DMS79 treated with DMSO at 0.1 percent for 48 hours (cell line): ENCODE measurements at regions not wholly inside any gene's neighbourhood (a gene's known extent, or its start where the extent isn't known, plus 50 kb on each side); places are given as distances from the start of the nearest gene placed in this dataset.
A peak's percentile ranks its signal among the peaks of the same experiment; 100 is the strongest.

ENCODE experiments used
- DNase-seq: peaks from one replicate; lab custom pipeline; 2025; lab: John Stamatoyannopoulos, UW

GRCh38 chr14:104356738-104357688 lies 218.6 kb downstream of the KIF26A start:
- DNase-seq: no peak

GRCh38 chr14:104357689-104358527 lies 219.5 kb downstream of the KIF26A start:
- DNase-seq: no peak

GRCh38 chr14:104358528-104359300 lies 220.3 kb downstream of the KIF26A start:
- no peak for DNase-seq

DNA sequence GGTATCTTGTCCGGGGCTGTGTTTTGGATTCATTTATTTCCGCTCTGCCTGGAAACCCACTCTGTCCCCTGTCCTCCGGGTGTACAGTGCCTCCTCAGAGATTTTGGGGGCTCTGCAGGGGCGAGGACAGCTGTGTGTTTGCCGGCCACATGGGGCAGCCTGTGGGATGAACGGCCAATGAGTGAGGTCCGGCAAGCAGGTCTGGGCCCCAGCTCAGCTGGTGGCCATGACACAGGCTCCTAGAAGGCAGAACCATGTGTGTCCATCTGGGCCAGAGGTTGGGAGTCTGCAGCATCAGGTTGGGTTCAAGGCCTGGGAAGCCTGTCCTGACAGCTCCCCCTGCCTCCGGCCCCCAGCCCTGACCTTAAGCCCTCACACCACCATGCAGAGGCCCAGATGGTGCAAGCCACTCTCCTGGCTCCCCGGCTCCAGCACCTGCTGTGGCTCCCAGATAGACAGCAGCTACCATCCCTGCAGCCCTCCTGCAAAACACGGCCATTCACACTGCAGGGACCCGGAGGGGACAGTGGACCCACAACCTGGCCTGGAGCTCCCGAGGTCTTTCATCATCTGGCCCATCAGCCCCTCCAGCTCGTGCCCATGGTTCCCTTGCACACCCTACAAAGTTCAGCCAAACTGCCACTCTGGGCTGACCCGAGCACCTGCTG lies 220.1 kb upstream of the C14orf180 start:
- DNase-seq: no peak

- DNase-seq: no peak
Measured at GRCh38 chr14:104359969-104360442, 219.6 kb upstream of the C14orf180 start.

DNA sequence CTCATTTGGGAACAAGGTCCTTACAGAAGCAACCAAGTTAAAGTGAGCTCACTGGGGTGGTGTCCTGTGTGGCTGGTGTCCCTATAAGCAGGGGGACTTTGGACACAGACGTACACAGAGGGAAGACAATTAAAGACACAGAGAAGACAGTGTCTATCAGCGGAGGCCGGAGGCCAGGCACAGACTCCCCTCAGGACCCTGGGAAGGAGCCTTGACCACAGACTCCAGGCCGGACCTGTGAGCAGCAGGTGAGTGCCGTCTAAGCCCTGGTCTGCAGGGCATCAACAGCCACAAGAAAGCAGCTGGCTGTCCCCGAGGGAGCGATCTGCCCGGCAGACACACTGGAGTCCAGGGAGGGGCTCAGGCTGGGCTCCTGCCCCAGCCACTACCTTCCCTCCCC lies 219.1 kb upstream of the C14orf180 start:
- no peak for DNase-seq

DNA sequence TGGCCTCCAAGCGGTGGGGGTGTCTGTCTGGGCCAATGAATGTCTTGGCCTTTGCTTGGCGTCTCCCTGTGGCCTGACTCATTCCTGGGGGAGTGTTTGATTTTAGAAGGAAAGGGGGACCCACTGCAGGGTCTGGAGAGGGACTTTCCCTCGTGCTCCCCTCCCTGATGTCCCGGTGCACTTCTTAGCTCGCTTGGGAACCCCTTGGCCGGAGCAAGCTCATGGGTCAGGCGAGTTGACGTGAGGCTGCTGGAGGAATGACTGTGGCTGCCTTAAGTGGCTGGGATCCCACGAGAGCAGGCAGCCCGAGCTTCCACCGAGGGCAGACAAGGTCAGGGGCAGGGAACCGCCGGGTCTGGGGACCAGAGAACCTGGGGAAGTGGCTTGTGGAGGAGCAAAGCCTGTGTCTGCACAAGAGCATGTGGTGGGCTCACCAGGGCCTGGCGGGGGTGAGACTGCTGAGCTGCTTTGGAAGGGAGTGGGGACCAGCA lies 218.4 kb upstream of the C14orf180 start:
- DNase-seq: no peak

GRCh38 chr14:104361921-104362681 lies 217.5 kb upstream of the C14orf180 start:
- DNase-seq: no peak

GRCh38 chr14:104362761-104363605 lies 216.6 kb upstream of the C14orf180 start:
- DNase-seq: no peak

GRCh38 chr14:104363891-104364760 lies 215.4 kb upstream of the C14orf180 start:
- no peak for DNase-seq

DNA sequence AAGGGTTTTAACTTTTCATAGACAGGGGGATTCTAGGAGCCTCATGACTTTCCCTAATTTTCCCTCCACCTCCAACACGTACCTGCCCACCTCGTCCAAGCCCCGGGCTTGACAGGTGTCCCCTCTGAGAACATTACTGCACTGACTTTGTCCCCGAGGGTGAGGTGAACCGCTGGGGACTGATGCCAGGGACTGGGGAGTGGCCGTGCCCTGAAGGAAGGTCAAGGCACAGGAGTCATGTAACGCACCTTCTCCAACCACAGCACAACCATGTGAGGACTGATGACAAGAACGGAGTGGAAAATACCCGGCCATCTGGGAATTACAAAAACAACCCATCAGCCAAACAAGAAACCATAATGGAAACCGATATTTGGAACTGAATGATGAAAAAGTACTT lies 214.7 kb upstream of the C14orf180 start:
- DNase-seq: no peak

DNA sequence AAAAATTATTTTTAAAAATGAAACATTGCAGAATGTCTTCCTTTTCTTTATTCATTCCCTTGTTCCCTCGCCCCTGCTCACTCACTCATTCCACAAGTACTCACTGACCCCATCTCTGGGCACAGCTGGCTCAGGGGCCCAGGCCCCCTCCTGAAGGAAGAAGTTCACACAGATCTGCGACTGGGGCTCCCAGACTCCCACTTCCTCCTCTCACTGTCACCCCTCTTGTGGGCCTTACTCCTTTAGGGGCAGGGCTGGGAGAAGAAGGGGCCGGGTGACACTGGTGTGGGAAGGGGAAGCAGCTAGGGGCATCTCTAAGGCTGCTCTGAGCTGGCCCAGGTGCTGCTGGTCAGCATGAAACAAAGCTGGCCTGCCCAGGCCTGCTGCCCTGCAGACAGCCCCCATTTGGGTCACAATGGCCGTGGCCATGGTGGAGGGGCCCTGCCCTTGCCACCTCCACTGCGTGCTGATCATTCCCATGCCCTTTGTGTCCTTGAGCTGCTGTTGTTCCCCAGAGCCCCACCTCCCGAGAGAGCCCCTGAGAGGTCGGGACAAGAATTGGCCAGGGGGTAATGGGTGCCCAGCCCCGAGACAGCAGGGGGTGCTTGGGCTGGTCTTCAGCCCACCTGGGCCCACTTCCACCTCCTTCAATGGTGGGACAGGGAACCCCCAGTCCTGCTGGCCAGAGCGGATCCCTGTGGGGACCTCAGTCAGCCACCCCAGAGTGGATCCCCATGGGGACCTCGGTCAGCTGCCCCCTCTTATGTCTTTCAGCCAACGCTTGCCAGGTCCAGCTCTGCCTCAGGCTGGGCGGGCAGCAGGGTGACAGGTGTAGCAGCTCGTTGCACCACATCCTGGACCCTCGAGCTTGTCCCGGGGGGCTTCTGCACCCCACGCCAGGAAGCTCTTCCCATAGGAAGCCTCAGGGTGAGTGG lies 212.4 kb upstream of the C14orf180 start:
- peak; percentile 79 for DNase-seq

- peak; percentile 100 for DNase-seq
Measured at GRCh38 chr14:104367866-104368750, 211.5 kb upstream of the C14orf180 start.

- DNase-seq: no peak
Measured at GRCh38 chr14:104368751-104369100, 210.8 kb upstream of the C14orf180 start.

DNA sequence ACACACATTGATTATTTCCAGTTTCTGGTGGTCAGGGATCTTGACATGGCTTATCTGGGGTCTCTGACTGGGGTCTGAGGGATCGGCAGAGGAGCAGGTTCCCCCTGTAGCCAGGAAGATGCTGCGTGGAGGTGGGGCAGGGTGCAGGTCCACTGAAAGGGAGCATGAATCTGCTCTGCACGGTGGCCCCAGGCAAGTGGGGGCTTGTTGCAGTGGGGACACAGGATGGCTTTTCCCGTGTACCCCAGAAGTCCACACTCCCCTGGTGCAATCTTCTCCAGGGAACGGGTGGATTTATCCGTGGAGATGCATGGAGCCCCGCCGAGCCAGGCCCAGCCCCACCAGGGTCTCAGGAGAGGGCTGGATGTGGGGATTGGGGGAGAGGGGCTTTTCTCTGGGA lies 210.4 kb upstream of the C14orf180 start:
- no peak for DNase-seq

DNA sequence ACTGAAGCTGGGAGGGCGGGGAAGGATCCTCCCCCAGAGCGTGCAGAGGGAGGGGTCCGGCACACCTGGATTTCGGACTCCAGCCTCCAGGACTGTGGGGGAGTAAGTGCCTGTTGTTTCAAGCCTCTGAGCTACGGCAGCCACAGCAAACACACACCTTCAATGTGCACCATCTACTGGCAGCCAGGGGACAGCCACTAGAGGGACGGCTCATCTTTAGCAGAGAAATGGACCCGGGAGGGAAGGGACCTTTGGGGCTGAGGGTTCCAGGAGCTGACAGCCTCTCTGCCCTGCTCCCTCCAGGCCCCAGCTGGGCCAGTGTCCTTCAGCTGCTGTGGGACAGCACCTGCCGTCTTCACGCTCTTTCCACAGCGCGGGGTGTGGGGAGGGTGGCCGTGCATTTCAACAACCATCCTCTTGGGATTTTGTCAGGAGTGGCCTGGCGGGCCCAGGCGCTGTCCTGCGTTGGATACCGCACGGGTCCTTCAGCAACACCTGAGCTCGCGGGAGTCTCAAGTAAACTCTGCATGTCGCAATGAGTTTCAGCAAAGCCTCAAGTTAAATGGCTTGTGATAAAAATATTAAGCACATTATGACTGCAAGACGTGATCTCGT lies 209.2 kb upstream of the C14orf180 start:
- peak; percentile 93 for DNase-seq
